Mesendoderm (in vitro differentiated cells): ENCODE measurements at regions not wholly inside any gene's neighbourhood (a gene's known extent, or its start where the extent isn't known, plus 50 kb on each side); places are given as distances from the start of the nearest gene placed in this dataset.
A peak's percentile ranks its signal among the peaks of the same experiment; 100 is the strongest.
"Not testable (repeated sequence)": the region's sequence is repeated elsewhere in the genome, so short reads cannot be mapped to it uniquely, and the experiment has no call there.

ENCODE experiments used
- DNase-seq: peaks from one replicate; pipeline ENCODE4 v3.0.0; 2013
- H2AK5ac ChIP-seq: 2 replicates; pipeline ENCODE4 v1.6.1; 2013; ENCODE audit warnings: low read length, inconsistent platforms
- H2BK120ac ChIP-seq: 2 replicates; pipeline ENCODE4 v1.6.1; 2013; ENCODE audit warnings: low read depth, mild to moderate bottlenecking, low read length, moderate library complexity, mixed read lengths
- H2BK15ac ChIP-seq: replicated peaks from 2 replicates; pipeline ENCODE4 v1.6.1; 2013; ENCODE audit warnings: low read depth, mild to moderate bottlenecking, moderate library complexity
- H2BK5ac ChIP-seq: 2 replicates; pipeline ENCODE4 v1.6.1; 2013; ENCODE audit warnings: low read length, inconsistent platforms
- H3K18ac ChIP-seq: 2 replicates; pipeline ENCODE4 v1.6.1; 2013; ENCODE audit warnings: mild to moderate bottlenecking, low read length, mixed read lengths
- H3K23ac ChIP-seq: one replicate; pipeline ENCODE4 v1.6.1; 2013; ENCODE audit warnings: low read length
- H3K27ac ChIP-seq: 2 replicates; pipeline ENCODE4 v1.5.1; 2013; ENCODE audit warnings: low read depth, mild to moderate bottlenecking, inconsistent platforms, low read length, moderate library complexity
- H3K27me3 ChIP-seq: 2 replicates; pipeline ENCODE4 v1.6.1; 2013; ENCODE audit warnings: low read length, control low read depth, mild to moderate bottlenecking, inconsistent platforms; ENCODE audit not compliant: insufficient read depth, poor library complexity
- H3K36me3 ChIP-seq: 2 replicates; pipeline ENCODE4 v1.6.1; 2013; ENCODE audit warnings: low read length, inconsistent platforms; ENCODE audit not compliant: control insufficient read depth, insufficient read depth
- H3K4ac ChIP-seq: one replicate; pipeline ENCODE4 v1.6.1; 2013; ENCODE audit warnings: low read depth, mild to moderate bottlenecking, low read length, moderate library complexity
- H3K4me1 ChIP-seq: 2 replicates; pipeline ENCODE4 v1.6.1; 2013; ENCODE audit warnings: low read depth, low read length, inconsistent platforms; ENCODE audit not compliant: control insufficient read depth
- H3K4me2 ChIP-seq: 2 replicates; pipeline ENCODE4 v1.6.1; 2013; ENCODE audit warnings: low read length
- H3K4me3 ChIP-seq: 2 replicates; pipeline ENCODE4 v1.5.1; 2013; ENCODE audit warnings: mild to moderate bottlenecking, low read length
- H3K56ac ChIP-seq: one replicate; pipeline ENCODE4 v1.6.1; 2013; ENCODE audit warnings: low read length
- H3K79me1 ChIP-seq: 2 replicates; pipeline ENCODE4 v1.6.1; 2013; ENCODE audit warnings: low read length, inconsistent platforms
- H3K79me2 ChIP-seq: 2 replicates; pipeline ENCODE4 v1.6.1; 2013; ENCODE audit warnings: mild to moderate bottlenecking, low read length; ENCODE audit not compliant: control insufficient read depth, insufficient read depth
- H3K9ac ChIP-seq: 2 replicates; pipeline ENCODE4 v1.6.1; 2013; ENCODE audit warnings: low read length, inconsistent platforms
- H4K5ac ChIP-seq: one replicate; pipeline ENCODE4 v1.6.1; 2013; ENCODE audit warnings: low read length
- H4K8ac ChIP-seq: one replicate; pipeline ENCODE4 v1.6.1; 2013; ENCODE audit warnings: low read depth, mild to moderate bottlenecking, control low read depth, low read length, moderate library complexity
- WGBS: extraction: QIAGEN DNeasy Blood & Tissue Kit; methylation state at CpG from one replicate; pipeline ENCODE4 v1.1.7; 2013; ENCODE audit warnings: low lambda C conversion rate, missing lambda C conversion rate; ENCODE audit not compliant: insufficient coverage; ENCODE audit errors: extremely low coverage; 5-methylcytosine and 5-hydroxymethylcytosine counted together

- H3K4me3 ChIP-seq, result no peak overlapping the region
- H2BK5ac ChIP-seq, result no peak overlapping the region
- no peak overlapping the region for H2AK5ac ChIP-seq
- no peaks in the 10 kb centered on the region for H3K79me2 ChIP-seq
- H2BK120ac ChIP-seq, result no peak overlapping the region
- H3K9ac ChIP-seq, result no peak overlapping the region
- no peaks in the 10 kb centered on the region for H3K27me3 ChIP-seq
- no peak for DNase-seq
- H3K27ac ChIP-seq, result no peak overlapping the region
- no peak overlapping the region for H3K4me2 ChIP-seq
- H3K4ac ChIP-seq, result no peak overlapping the region
- H3K18ac ChIP-seq, result no peak overlapping the region
- H4K5ac ChIP-seq, result no peak overlapping the region
- no CpG with 5 or more reads among the region's 5 CpGs for WGBS
- H3K36me3 ChIP-seq, result no peaks in the 10 kb centered on the region
- H4K8ac ChIP-seq, result no peak overlapping the region
- peak overlapping the region; percentile 35 for H3K23ac ChIP-seq
- peaks cover 2% of the 10 kb centered on the region for H3K4me1 ChIP-seq
- no peak overlapping the region for H2BK15ac ChIP-seq
- no peaks in the 10 kb centered on the region for H3K79me1 ChIP-seq
- H3K56ac ChIP-seq, result no peak overlapping the region
These were observed 383.3 kb upstream of the ZNF462 start for GRCh38 chr9:106479679-106480078.

- no peak overlapping the region for H3K23ac ChIP-seq
- WGBS, result no CpG with 5 or more reads among the region's 5 CpGs
- no peak overlapping the region for H2AK5ac ChIP-seq
- H4K5ac ChIP-seq, result no peak overlapping the region
- H3K27ac ChIP-seq, result no peak overlapping the region
- H3K56ac ChIP-seq, result no peak overlapping the region
- no peaks in the 10 kb centered on the region for H3K27me3 ChIP-seq
- no peaks in the 10 kb centered on the region for H3K36me3 ChIP-seq
- no peak overlapping the region for H3K18ac ChIP-seq
- no peak overlapping the region for H2BK120ac ChIP-seq
- no peak overlapping the region for H3K9ac ChIP-seq
- H3K4ac ChIP-seq, result no peak overlapping the region
- no peaks in the 10 kb centered on the region for H3K79me1 ChIP-seq
- H3K4me3 ChIP-seq, result no peak overlapping the region
- no peak overlapping the region for H4K8ac ChIP-seq
- peaks cover 2% of the 10 kb centered on the region for H3K4me1 ChIP-seq
- H2BK5ac ChIP-seq, result no peak overlapping the region
- H2BK15ac ChIP-seq, result no peak overlapping the region
- no peaks in the 10 kb centered on the region for H3K79me2 ChIP-seq
- H3K4me2 ChIP-seq, result no peak overlapping the region
- DNase-seq, result no peak
These were observed 381.9 kb upstream of the ZNF462 start for GRCh38 chr9:106481013-106481609.

GRCh38 chr9:106482733-106483132 lies 380.2 kb upstream of the ZNF462 start:
- no peak overlapping the region for H3K56ac ChIP-seq
- H2AK5ac ChIP-seq, result no peak overlapping the region
- no peaks in the 10 kb centered on the region for H3K79me1 ChIP-seq
- H3K79me2 ChIP-seq, result no peaks in the 10 kb centered on the region
- no peaks in the 10 kb centered on the region for H3K27me3 ChIP-seq
- H3K4me1 ChIP-seq, result peaks cover 2% of the 10 kb centered on the region
- H2BK5ac ChIP-seq, result no peak overlapping the region
- H4K8ac ChIP-seq, result no peak overlapping the region
- no peak overlapping the region for H3K4ac ChIP-seq
- H3K9ac ChIP-seq, result no peak overlapping the region
- no peak overlapping the region for H3K23ac ChIP-seq
- no peak overlapping the region for H3K4me2 ChIP-seq
- peak; percentile 42 for DNase-seq
- H2BK15ac ChIP-seq, result no peak overlapping the region
- H3K27ac ChIP-seq, result no peak overlapping the region
- no peak overlapping the region for H3K4me3 ChIP-seq
- no peaks in the 10 kb centered on the region for H3K36me3 ChIP-seq
- no peak overlapping the region for H3K18ac ChIP-seq
- H4K5ac ChIP-seq, result no peak overlapping the region
- H2BK120ac ChIP-seq, result no peak overlapping the region

GRCh38 chr9:106486685-106487084 lies 376.3 kb upstream of the ZNF462 start:
- no peak overlapping the region for H3K23ac ChIP-seq
- no peak overlapping the region for H2BK15ac ChIP-seq
- no peak overlapping the region for H3K4me3 ChIP-seq
- H4K8ac ChIP-seq, result no peak overlapping the region
- H3K79me2 ChIP-seq, result no peaks in the 10 kb centered on the region
- H3K9ac ChIP-seq, result no peak overlapping the region
- H3K4me1 ChIP-seq, result no peaks in the 10 kb centered on the region
- H4K5ac ChIP-seq, result no peak overlapping the region
- no peak for DNase-seq
- H3K56ac ChIP-seq, result no peak overlapping the region
- H2BK5ac ChIP-seq, result no peak overlapping the region
- no CpG with 5 or more reads among the region's 5 CpGs for WGBS
- no peak overlapping the region for H3K18ac ChIP-seq
- no peak overlapping the region for H3K4ac ChIP-seq
- no peak overlapping the region for H3K27ac ChIP-seq
- H3K27me3 ChIP-seq, result no peaks in the 10 kb centered on the region
- no peaks in the 10 kb centered on the region for H3K79me1 ChIP-seq
- H3K4me2 ChIP-seq, result no peak overlapping the region
- no peak overlapping the region for H2BK120ac ChIP-seq
- no peaks in the 10 kb centered on the region for H3K36me3 ChIP-seq
- H2AK5ac ChIP-seq, result no peak overlapping the region

- Histone ChIP-seq H3K36me3 (no peaks in the 10 kb centered on the region), H3K27ac (no peak overlapping the region), H3K18ac (no peak overlapping the region), H3K4me3 (no peak overlapping the region), H3K79me2 (no peaks in the 10 kb centered on the region), H2BK5ac (no peak overlapping the region), H3K4ac (no peak overlapping the region), H4K8ac (no peak overlapping the region), H4K5ac (no peak overlapping the region), H2AK5ac (no peak overlapping the region), H3K56ac (no peak overlapping the region), H2BK120ac (no peak overlapping the region), H3K4me1 (no peaks in the 10 kb centered on the region), H3K23ac (no peak overlapping the region), H2BK15ac (no peak overlapping the region), H3K79me1 (no peaks in the 10 kb centered on the region), H3K27me3 (no peaks in the 10 kb centered on the region), H3K4me2 (no peak overlapping the region), H3K9ac (no peak overlapping the region)
- no peak for DNase-seq
- no CpG with 5 or more reads among the region's 3 CpGs for WGBS
These were observed 375.7 kb upstream of the ZNF462 start for GRCh38 chr9:106487266-106487665.

GRCh38 chr9:106492126-106492525 lies 370.8 kb upstream of the ZNF462 start:
- H2BK120ac ChIP-seq, H2BK15ac ChIP-seq, H2AK5ac ChIP-seq, H3K56ac ChIP-seq, H3K27me3 ChIP-seq, H3K4me1 ChIP-seq, H3K36me3 ChIP-seq, H3K4ac ChIP-seq, H3K9ac ChIP-seq, H3K27ac ChIP-seq, H4K8ac ChIP-seq, H3K23ac ChIP-seq, H3K79me1 ChIP-seq, H4K5ac ChIP-seq, DNase-seq, H3K18ac ChIP-seq, H3K4me3 ChIP-seq, H2BK5ac ChIP-seq, H3K4me2 ChIP-seq, H3K79me2 ChIP-seq: not testable (repeated sequence)
- WGBS, result no CpG with 5 or more reads among the region's 7 CpGs
